Esophagus squamous epithelium (tissue), 5 donors: ENCODE measurements at regions not wholly inside any gene's neighbourhood (a gene's known extent, or its start where the extent isn't known, plus 50 kb on each side); places are given as distances from the start of the nearest gene placed in this dataset.

Source experiments
- DNase-seq: peaks from one replicate; lab custom pipeline; 2025; lab: John Stamatoyannopoulos, UW
- H3K27ac ChIP-seq, 4 donors: fragments of 200-600 bp; sonication (generic); one replicate each; pipeline ENCODE4 v1.5.1; 2016 to 2019; ENCODE audit warnings: mild to moderate bottlenecking in 1 of 4
- H3K27me3 ChIP-seq, 4 donors: fragments of 200-600 bp; sonication (generic); 1 replicate in 3 of 4; 2 replicates in 1 of 4; pipeline versions ENCODE4 v1.5.1 to v1.6.0; 2017 to 2021; ENCODE audit warnings: antibody characterized with exemption in 1 of 4
- H3K36me3 ChIP-seq, 3 donors: fragments of 200-600 bp; sonication (generic); one replicate each; pipeline ENCODE4 v1.5.1; 2016 to 2019
- H3K4me1 ChIP-seq, 3 donors: fragments of 200-600 bp; sonication (generic); one replicate each; pipeline ENCODE4 v1.5.1; 2017 to 2019
- H3K4me3 ChIP-seq, 4 donors: fragments of 200-600 bp; sonication (generic); 1 replicate in 3 of 4; 2 replicates in 1 of 4; pipeline ENCODE4 v1.5.1; 2016 to 2019; ENCODE audit warnings: mild to moderate bottlenecking in 2 of 4, moderate library complexity in 1 of 4
- H3K9me3 ChIP-seq, 3 donors: fragments of 200-600 bp; sonication (generic); one replicate each; pipeline ENCODE4 v1.5.1; 2016 to 2019
- CTCF ChIP-seq, 6 experiments: fragments of 450-650 bp in 4 of 6; fragments of 200-600 bp in 2 of 6; sonication (generic) in 2 of 6; IDR thresholded peaks; one replicate each; pipeline ENCODE4 v1.5.1; 2016 to 2019; ENCODE audit warnings: antibody characterized with exemption in 6 of 6, mild to moderate bottlenecking in 4 of 6, moderate library complexity in 4 of 6
- POLR2A ChIP-seq, 4 donors: fragments of 450-650 bp; IDR thresholded peaks; one replicate each; pipeline ENCODE4 v1.6.1; 2017; ENCODE audit warnings: antibody characterized with exemption in 4 of 4, mild to moderate bottlenecking in 4 of 4, moderate library complexity in 3 of 4
- WGBS, 2 donors: methylation state at CpG; one replicate each; pipeline ENCODE4 v1.1.5; 2018; 5-methylcytosine and 5-hydroxymethylcytosine counted together
- intact Hi-C: fragments of 100-400 bp; cut with DNase I; formaldehyde crosslinking; loops from one replicate; pipeline ENCODE4 v1.15.0; 2022
- donor health status: DM: yes; HTN: yes; CAD: no.

GRCh38 chr6:126127659-126128058 is 141.3 kb downstream of the TRMT11 start:
- 76 to 90% methylated on average over 2 to 8 of the region's 9 CpGs for WGBS, 2 donors
- intact Hi-C loops = no loop called here
- Histone ChIP-seq H3K4me1 (no peaks in the 10 kb centered on the region), H3K9me3 (no peaks in the 10 kb centered on the region), H3K27ac (no peak overlapping the region), H3K27me3 (no peaks in the 10 kb centered on the region), H3K36me3 (no peaks in the 10 kb centered on the region), H3K4me3 (no peak overlapping the region)
- DNase-seq = no peak
- no peak for TF ChIP-seq POLR2A (IDR thresholded peaks at IDR 0.05)
- no peak for TF ChIP-seq CTCF (IDR thresholded peaks at IDR 0.05)

GRCh38 chr6:126131246-126131645 is 144.9 kb downstream of the TRMT11 start:
- Histone ChIP-seq H3K36me3 (no peaks in the 10 kb centered on the region), H3K9me3 (no peaks in the 10 kb centered on the region), H3K4me1 (no peaks in the 10 kb centered on the region), H3K27ac (no peak overlapping the region), H3K27me3 (no peaks in the 10 kb centered on the region), H3K4me3 (no peak overlapping the region)
- no peak for DNase-seq
- TF ChIP-seq CTCF (IDR thresholded peaks at IDR 0.05) = no peak
- TF ChIP-seq POLR2A (IDR thresholded peaks at IDR 0.05) = no peak
- 76% methylated on average over 2 of the region's 2 CpGs for WGBS, 2 donors
- intact Hi-C loops = no loop called here

GRCh38 chr6:126133984-126134383 is 147.6 kb downstream of the TRMT11 start:
- Histone ChIP-seq H3K27me3 (no peaks in the 10 kb centered on the region), H3K4me1 (no peaks in the 10 kb centered on the region), H3K27ac (no peak overlapping the region), H3K4me3 (no peak overlapping the region), H3K9me3 (no peaks in the 10 kb centered on the region), H3K36me3 (no peaks in the 10 kb centered on the region)
- TF ChIP-seq CTCF (IDR thresholded peaks at IDR 0.05) (no peak), POLR2A (IDR thresholded peaks at IDR 0.05) (no peak)
- DNase-seq = no peak
- intact Hi-C loops = no loop called here

- H3K36me3 ChIP-seq = no peaks in the 10 kb centered on the region
- no peak for DNase-seq
- intact Hi-C loops = no loop called here
- H3K4me1 ChIP-seq = no peaks in the 10 kb centered on the region
- whole genome bisulfite sequencing, 2 donors = 74 to 92% methylated on average over 2 of the region's 2 CpGs
- H3K9me3 ChIP-seq = no peaks in the 10 kb centered on the region
- H3K27ac ChIP-seq = no peak overlapping the region
- H3K27me3 ChIP-seq = no peaks in the 10 kb centered on the region
- TF ChIP-seq CTCF (IDR thresholded peaks at IDR 0.05) (no peak), POLR2A (IDR thresholded peaks at IDR 0.05) (no peak)
- H3K4me3 ChIP-seq = no peak overlapping the region
Observed at GRCh38 chr6:126134491-126134890, 148.2 kb downstream of the TRMT11 start.

GRCh38 chr6:126140015-126140414 is 153.7 kb downstream of the TRMT11 start:
- Histone ChIP-seq H3K4me1 (no peaks in the 10 kb centered on the region), H3K27me3 (no peaks in the 10 kb centered on the region), H3K4me3 (no peak overlapping the region), H3K36me3 (no peaks in the 10 kb centered on the region), H3K27ac (no peak overlapping the region), H3K9me3 (peaks cover 0 to 4% (median 0%) of the 10 kb centered on the region in 3 donors)
- intact Hi-C loops = no loop called here
- TF ChIP-seq POLR2A (IDR thresholded peaks at IDR 0.05) (no peak), CTCF (IDR thresholded peaks at IDR 0.05) (no peak)
- DNase-seq = no peak
